GM12865 (cell line): ENCODE measurements at regions not wholly inside any gene's neighbourhood (a gene's known extent, or its start where the extent isn't known, plus 50 kb on each side); places are given as distances from the start of the nearest gene placed in this dataset.

Source experiments
- DNase-seq: peaks from one replicate; pipeline ENCODE4 v3.0.0; 2010; ENCODE audit warnings: low read depth
- H3K4me3 ChIP-seq: 2 replicates; pipeline ENCODE4 v1.5.1; 2011; ENCODE audit warnings: mild to moderate bottlenecking, low read depth, low read length, control low read depth
- CTCF ChIP-seq: IDR thresholded peaks from 2 replicates; pipeline ENCODE4 v1.5.1; 2011; ENCODE audit warnings: low read length, control low read depth, low read depth, inconsistent platforms; ENCODE audit not compliant: insufficient read depth; ENCODE audit errors: missing control alignments

- no peak overlapping the region for H3K4me3 ChIP-seq
- no peak for TF ChIP-seq CTCF
- DNase-seq, result no peak
Observed at GRCh38 chr14:80100681-80101080, 110.6 kb downstream of the DIO2 start.

- TF ChIP-seq CTCF, result no peak
- no peak for DNase-seq
- no peak overlapping the region for H3K4me3 ChIP-seq
Observed at GRCh38 chr14:80095623-80096022, 115.7 kb downstream of the DIO2 start.

- no peak for DNase-seq
- H3K4me3 ChIP-seq, result no peak overlapping the region
- TF ChIP-seq CTCF, result no peak
Observed at GRCh38 chr14:80087411-80087810, 123.9 kb downstream of the DIO2 start.

- H3K4me3 ChIP-seq, result no peak overlapping the region
- TF ChIP-seq CTCF, result no peak
- DNase-seq, result no peak
Observed at GRCh38 chr14:80084196-80084595, 127.1 kb downstream of the DIO2 start.

- H3K4me3 ChIP-seq, result no peak overlapping the region
- no peak for TF ChIP-seq CTCF
- DNase-seq, result no peak
Observed at GRCh38 chr14:80080601-80081000, 130.7 kb downstream of the DIO2 start.

- DNase-seq, result no peak
- no peak overlapping the region for H3K4me3 ChIP-seq
- no peak for TF ChIP-seq CTCF
Observed at GRCh38 chr14:80078501-80078900, 132.8 kb downstream of the DIO2 start.

- no peak for TF ChIP-seq CTCF
- H3K4me3 ChIP-seq, result no peak overlapping the region
- no peak for DNase-seq
Observed at GRCh38 chr14:80077262-80077661, 134.0 kb downstream of the DIO2 start.
